RWPE2 (cell line): ENCODE measurements at regions not wholly inside any gene's neighbourhood (a gene's known extent, or its start where the extent isn't known, plus 50 kb on each side); places are given as distances from the start of the nearest gene placed in this dataset.

Experiments
- ATAC-seq: fragments of 200-7000 bp; cut with Tn5 transposase; 3 replicates; pipeline ENCODE4 v1.9.1; 2021; ENCODE audit warnings: low read depth
- DNase-seq: peaks from one replicate; pipeline ENCODE4 v3.0.0-alpha.2; 2020; ENCODE audit warnings: low spot score
- H3K27ac ChIP-seq: fragments of 450-650 bp; 2 replicates; pipeline ENCODE4 v1.5.1; 2017; ENCODE audit warnings: mild to moderate bottlenecking; ENCODE audit not compliant: poor library complexity, severe bottlenecking
- H3K27me3 ChIP-seq: fragments of 250-450 bp; sonication (Bioruptor Pico); 2 replicates; pipeline ENCODE4 v1.5.1; 2021; ENCODE audit warnings: mild to moderate bottlenecking, moderate library complexity; ENCODE audit not compliant: insufficient read depth, poor library complexity, severe bottlenecking
- H3K36me3 ChIP-seq: fragments of 250-450 bp; sonication (Bioruptor Pico); 2 replicates; pipeline ENCODE4 v1.5.1; 2020; ENCODE audit warnings: low read depth, mild to moderate bottlenecking, moderate library complexity
- H3K4me1 ChIP-seq: fragments of 250-450 bp; sonication (Bioruptor Pico); 2 replicates; pipeline ENCODE4 v1.5.1; 2021; ENCODE audit warnings: mild to moderate bottlenecking, moderate library complexity; ENCODE audit not compliant: insufficient read depth, poor library complexity, severe bottlenecking
- H3K4me3 ChIP-seq: fragments of 250-450 bp; sonication (Bioruptor Pico); 2 replicates; pipeline ENCODE4 v1.5.1; 2021; ENCODE audit warnings: mild to moderate bottlenecking, moderate library complexity; ENCODE audit not compliant: severe bottlenecking
- H3K9me3 ChIP-seq: fragments of 250-450 bp; sonication (Bioruptor Pico); 2 replicates; pipeline ENCODE4 v1.5.1; 2021; ENCODE audit warnings: mild to moderate bottlenecking, moderate library complexity; ENCODE audit not compliant: severe bottlenecking
- CTCF ChIP-seq: fragments of 450-650 bp; IDR thresholded peaks from one replicate; pipeline ENCODE4 v1.5.1; 2017; ENCODE audit warnings: mild to moderate bottlenecking, moderate library complexity; ENCODE audit not compliant: poor library complexity, severe bottlenecking

- Histone ChIP-seq H3K4me3 (no peak overlapping the region), H3K9me3 (no peaks in the 10 kb centered on the region), H3K27me3 (no peaks in the 10 kb centered on the region), H3K36me3 (no peaks in the 10 kb centered on the region), H3K27ac (no peak overlapping the region), H3K4me1 (no peaks in the 10 kb centered on the region)
- no peak for DNase-seq
- ATAC-seq: peak; percentile 21; the same call in 1 of the 3 replicates
- no peak for TF ChIP-seq CTCF
Measured at GRCh38 chr14:86935241-86935885, 1057.6 kb downstream of the GALC start.

GRCh38 chr14:86933958-86934595 lies 1058.9 kb downstream of the GALC start:
- no peaks in the 10 kb centered on the region for H3K4me1 ChIP-seq
- DNase-seq (no peak), ATAC-seq (no peak)
- H3K4me3 ChIP-seq: no peak overlapping the region
- no peak for TF ChIP-seq CTCF
- H3K9me3 ChIP-seq: no peaks in the 10 kb centered on the region
- H3K36me3 ChIP-seq: no peaks in the 10 kb centered on the region
- no peak overlapping the region for H3K27ac ChIP-seq
- H3K27me3 ChIP-seq: no peaks in the 10 kb centered on the region

- Histone ChIP-seq H3K27ac (no peak overlapping the region), H3K36me3 (no peaks in the 10 kb centered on the region), H3K4me1 (no peaks in the 10 kb centered on the region), H3K27me3 (no peaks in the 10 kb centered on the region), H3K9me3 (no peaks in the 10 kb centered on the region), H3K4me3 (no peak overlapping the region)
- DNase-seq (no peak), ATAC-seq (peak; percentile 35; the same call in 1 of the 3 replicates)
- TF ChIP-seq CTCF: no peak
Measured at GRCh38 chr14:86933460-86933859, 1059.5 kb downstream of the GALC start.

- DNase-seq (no peak), ATAC-seq (no peak)
- H3K4me3 ChIP-seq: no peak overlapping the region
- H3K4me1 ChIP-seq: no peaks in the 10 kb centered on the region
- H3K9me3 ChIP-seq: no peaks in the 10 kb centered on the region
- no peaks in the 10 kb centered on the region for H3K36me3 ChIP-seq
- no peak for TF ChIP-seq CTCF
- H3K27me3 ChIP-seq: no peaks in the 10 kb centered on the region
- H3K27ac ChIP-seq: no peak overlapping the region
Measured at GRCh38 chr14:86915406-86915805, 1077.6 kb downstream of the GALC start.

GRCh38 chr14:86912709-86913108 lies 1080.3 kb downstream of the GALC start:
- Histone ChIP-seq H3K9me3 (no peaks in the 10 kb centered on the region), H3K27ac (no peak overlapping the region), H3K4me1 (no peaks in the 10 kb centered on the region), H3K27me3 (peaks cover 8% of the 10 kb centered on the region), H3K4me3 (no peak overlapping the region), H3K36me3 (no peaks in the 10 kb centered on the region)
- no peak for TF ChIP-seq CTCF
- no peak for ATAC-seq
- DNase-seq: no peak
